Mesodermal cell (in vitro differentiated cells): ENCODE measurements at regions not wholly inside any gene's neighbourhood (a gene's known extent, or its start where the extent isn't known, plus 50 kb on each side); places are given as distances from the start of the nearest gene placed in this dataset.
"Not testable (repeated sequence)": the region's sequence is repeated elsewhere in the genome, so short reads cannot be mapped to it uniquely, and the experiment has no call there.

Experiments used
- H3K27ac ChIP-seq: 2 replicates; pipeline ENCODE4 v1.7.0; 2013; ENCODE audit warnings: mild to moderate bottlenecking, low read depth, low read length, moderate library complexity; ENCODE audit not compliant: severe bottlenecking
- H3K36me3 ChIP-seq: 2 replicates; pipeline ENCODE4 v1.7.1; 2013; ENCODE audit warnings: mild to moderate bottlenecking, low read length, moderate library complexity; ENCODE audit not compliant: control insufficient read depth, insufficient read depth
- H3K4me1 ChIP-seq: one replicate; pipeline ENCODE4 v1.7.1; 2013; ENCODE audit warnings: mild to moderate bottlenecking, low read length; ENCODE audit not compliant: insufficient read depth, control insufficient read depth, poor library complexity, severe bottlenecking
- H3K4me3 ChIP-seq: 2 replicates; pipeline ENCODE4 v1.7.0; 2013; ENCODE audit warnings: low read length, control low read depth, mild to moderate bottlenecking; ENCODE audit not compliant: insufficient read depth, poor library complexity, severe bottlenecking; ENCODE audit errors: extremely low read depth
- H3K9me3 ChIP-seq: 2 replicates; pipeline ENCODE4 v1.7.1; 2013; ENCODE audit warnings: mild to moderate bottlenecking, low read length, moderate library complexity; ENCODE audit not compliant: control insufficient read depth
- WGBS, 2 experiments: methylation state at CpG; one replicate each; pipeline ENCODE4 v1.1.5; 2013; ENCODE audit warnings: missing lambda C conversion rate in 2 of 2; ENCODE audit not compliant: insufficient coverage in 2 of 2; 5-methylcytosine and 5-hydroxymethylcytosine counted together

DNA sequence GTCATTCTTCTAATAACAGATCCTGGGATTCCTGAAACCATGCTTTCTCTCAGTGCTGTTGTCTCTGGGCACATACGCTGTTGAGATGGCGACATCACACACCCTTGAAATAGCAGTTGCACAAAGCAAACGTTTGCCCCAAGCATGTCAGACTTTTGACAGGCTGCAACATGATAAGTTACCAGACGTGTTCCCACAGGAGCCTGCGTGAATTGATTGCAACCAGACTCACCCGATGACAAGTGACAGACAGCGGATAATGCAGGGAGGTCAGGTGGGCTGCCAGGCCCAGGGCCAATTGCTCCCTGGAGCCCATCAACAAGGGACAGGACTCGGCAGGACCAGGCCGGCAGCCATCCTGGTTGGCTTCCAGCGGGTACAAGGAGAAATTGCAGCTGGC, 310.9 kb downstream of the SIPA1L2 start:
- Histone ChIP-seq H3K36me3 (no peaks in the 10 kb centered on the region), H3K9me3 (peaks cover 7% of the 10 kb centered on the region), H3K27ac (peak overlapping the region; percentile 67), H3K4me3 (no peak overlapping the region), H3K4me1 (no peaks in the 10 kb centered on the region)
- 85 to 94% methylated on average over 9 to 10 of the region's 10 CpGs for WGBS, 2 experiments

DNA sequence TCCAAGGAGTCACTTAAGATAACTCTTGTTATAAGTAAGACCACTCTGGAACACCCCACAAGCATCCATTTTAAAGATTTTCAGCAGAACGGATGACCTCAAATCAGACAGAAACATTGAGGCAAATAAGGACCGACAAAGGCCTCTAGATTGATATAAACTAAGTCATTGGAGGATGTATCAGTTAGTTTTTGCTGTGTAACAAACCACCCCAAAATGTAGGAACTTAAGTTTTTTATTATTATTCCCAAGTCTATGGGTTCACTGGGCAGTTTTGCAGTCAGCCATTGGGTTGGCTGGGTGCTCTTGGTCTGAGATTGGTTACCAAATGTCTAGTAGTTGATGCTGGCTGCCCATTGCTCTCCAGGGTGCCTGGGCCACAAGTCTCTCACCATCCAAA, 311.8 kb downstream of the SIPA1L2 start:
- H3K36me3 ChIP-seq = no peaks in the 10 kb centered on the region

GRCh38 chr1:232317350-232317749, 312.6 kb downstream of the SIPA1L2 start:
- no peak overlapping the region for H3K27ac ChIP-seq
- no peaks in the 10 kb centered on the region for H3K36me3 ChIP-seq
- no peak overlapping the region for H3K4me3 ChIP-seq
- no CpG with 5 or more reads among the region's 1 CpG for WGBS, 2 experiments
- no peaks in the 10 kb centered on the region for H3K4me1 ChIP-seq
- peaks cover 10% of the 10 kb centered on the region for H3K9me3 ChIP-seq

More for the DNA sequence above, 311.8 kb downstream of the SIPA1L2 start:
- Histone ChIP-seq H3K9me3 (peaks cover 7% of the 10 kb centered on the region), H3K27ac (no peak overlapping the region), H3K4me3 (no peak overlapping the region), H3K4me1 (no peaks in the 10 kb centered on the region)
- no CpG with 5 or more reads among the region's 2 CpGs for WGBS, 2 experiments

- peaks cover 10% of the 10 kb centered on the region for H3K9me3 ChIP-seq
- no peak overlapping the region for H3K27ac ChIP-seq
- H3K36me3 ChIP-seq = no peaks in the 10 kb centered on the region
- H3K4me3 ChIP-seq = no peak overlapping the region
- no peaks in the 10 kb centered on the region for H3K4me1 ChIP-seq
These were observed 313.1 kb downstream of the SIPA1L2 start for GRCh38 chr1:232316864-232317263.

GRCh38 chr1:232313876-232314275, 316.1 kb downstream of the SIPA1L2 start:
- WGBS, 2 experiments = 94 to 97% methylated on average over 13 to 14 of the region's 15 CpGs
- not testable (repeated sequence) for H3K4me1 ChIP-seq, H3K4me3 ChIP-seq, H3K27ac ChIP-seq, H3K36me3 ChIP-seq
- peaks cover 10% of the 10 kb centered on the region for H3K9me3 ChIP-seq

DNA sequence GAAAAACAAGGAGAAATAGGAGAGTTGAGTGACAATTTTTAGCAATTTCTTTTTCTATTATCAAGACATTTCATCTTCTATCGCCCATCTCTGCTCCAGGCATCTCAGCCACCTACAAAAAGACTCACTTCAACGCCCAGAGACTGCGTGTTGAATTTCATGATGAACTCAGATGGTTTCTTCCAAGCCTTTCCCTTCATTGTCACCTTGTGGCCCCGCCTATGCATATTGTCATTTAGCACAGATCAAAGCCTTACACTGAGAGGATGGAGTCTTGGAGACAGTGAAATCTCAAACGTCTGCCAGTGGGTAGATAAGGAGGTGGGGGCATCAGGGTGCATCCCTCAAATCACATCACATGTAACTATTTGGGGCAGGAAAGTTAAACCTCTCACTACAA, 319.4 kb downstream of the SIPA1L2 start:
- H3K9me3 ChIP-seq = peaks cover 3% of the 10 kb centered on the region
- H3K4me3 ChIP-seq = no peak overlapping the region
- WGBS, 2 experiments = 64 to 67% methylated on average over 3 of the region's 5 CpGs
- no peak overlapping the region for H3K27ac ChIP-seq
- H3K36me3 ChIP-seq = no peaks in the 10 kb centered on the region
- H3K4me1 ChIP-seq = no peaks in the 10 kb centered on the region

GRCh38 chr1:232308616-232309015, 321.3 kb downstream of the SIPA1L2 start:
- no peak overlapping the region for H3K4me3 ChIP-seq
- H3K4me1 ChIP-seq = no peaks in the 10 kb centered on the region
- H3K36me3 ChIP-seq = no peaks in the 10 kb centered on the region
- 73 to 83% methylated on average over 2 to 3 of the region's 3 CpGs for WGBS, 2 experiments
- H3K9me3 ChIP-seq = peaks cover 3% of the 10 kb centered on the region
- no peak overlapping the region for H3K27ac ChIP-seq

DNA sequence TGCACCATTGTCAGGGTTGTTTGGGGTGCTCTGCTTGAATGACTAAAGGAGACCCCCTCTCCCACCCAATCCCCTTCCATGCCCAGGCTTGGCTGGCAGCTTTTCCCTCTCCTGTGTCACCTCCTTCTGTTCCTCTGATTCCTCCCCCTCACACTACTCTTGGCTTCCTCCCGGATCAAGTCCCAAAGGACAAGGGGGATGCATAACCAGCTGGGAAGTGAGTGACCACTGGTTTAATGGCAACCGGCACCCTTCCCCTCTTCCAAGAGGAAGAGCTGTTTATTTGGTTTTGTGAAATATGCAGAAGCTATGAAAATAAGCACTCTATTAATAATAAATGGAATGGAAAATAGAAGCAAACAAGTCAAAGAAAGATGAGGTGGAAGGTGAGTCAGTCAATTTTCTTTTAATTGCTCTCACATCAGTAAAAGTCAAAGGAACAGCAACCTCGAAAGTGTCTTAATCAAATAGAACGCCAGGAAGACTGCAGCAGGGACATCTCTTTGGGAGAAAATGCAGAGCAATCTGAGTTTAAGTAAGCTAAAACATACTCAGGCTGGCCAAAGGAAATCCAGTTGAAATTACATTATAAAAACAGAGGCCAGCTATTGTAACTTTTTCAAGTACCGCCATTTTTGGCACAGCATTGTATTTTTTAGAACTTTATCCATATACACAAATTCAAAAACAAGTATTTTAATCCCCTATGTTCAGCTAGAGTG, 322.5 kb downstream of the SIPA1L2 start:
- Histone ChIP-seq H3K27ac (no peak overlapping the region), H3K4me3 (no peak overlapping the region), H3K9me3 (no peaks in the 10 kb centered on the region), H3K4me1 (no peaks in the 10 kb centered on the region), H3K36me3 (no peaks in the 10 kb centered on the region)
- WGBS, 2 experiments = 89 to 100% methylated on average over 1 to 3 of the region's 5 CpGs

DNA sequence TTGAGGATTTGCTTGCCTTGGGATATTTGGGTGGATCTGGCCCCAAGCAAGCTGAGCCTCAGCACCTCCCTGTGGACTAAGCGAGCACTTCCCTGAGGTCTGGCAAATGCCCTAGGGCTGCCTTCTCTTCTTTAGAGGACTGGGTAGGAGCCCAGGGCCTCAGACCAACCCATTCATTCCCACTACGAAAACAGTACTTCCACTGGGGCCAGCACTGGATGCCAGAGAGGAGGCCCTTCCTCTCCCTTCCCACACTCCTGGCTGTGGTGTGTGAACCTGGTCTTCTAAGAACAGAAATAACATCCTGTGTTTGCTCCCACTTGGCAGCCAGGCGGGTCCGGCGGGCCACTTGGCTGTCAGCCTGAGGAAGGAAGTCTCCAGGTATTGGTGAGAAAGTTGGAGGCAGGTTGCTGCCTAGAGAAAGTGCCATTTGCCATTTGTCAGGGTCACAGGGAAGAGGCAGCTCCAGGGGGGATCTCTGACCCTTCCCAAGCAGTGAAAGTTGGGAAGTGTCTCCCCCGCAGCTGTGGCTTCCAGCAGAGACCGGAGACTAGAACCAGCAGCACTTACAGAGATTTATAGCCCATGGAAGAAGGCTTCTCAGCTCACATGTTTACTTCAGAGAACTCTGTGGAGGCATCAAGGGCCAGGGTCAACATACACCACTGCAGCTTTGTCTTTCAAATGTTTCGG, 323.5 kb downstream of the SIPA1L2 start:
- H3K27ac ChIP-seq = no peak overlapping the region
- no peaks in the 10 kb centered on the region for H3K4me1 ChIP-seq
- 81 to 83% methylated on average over 4 to 5 of the region's 8 CpGs for WGBS, 2 experiments
- H3K36me3 ChIP-seq = no peaks in the 10 kb centered on the region
- no peaks in the 10 kb centered on the region for H3K9me3 ChIP-seq
- no peak overlapping the region for H3K4me3 ChIP-seq

DNA sequence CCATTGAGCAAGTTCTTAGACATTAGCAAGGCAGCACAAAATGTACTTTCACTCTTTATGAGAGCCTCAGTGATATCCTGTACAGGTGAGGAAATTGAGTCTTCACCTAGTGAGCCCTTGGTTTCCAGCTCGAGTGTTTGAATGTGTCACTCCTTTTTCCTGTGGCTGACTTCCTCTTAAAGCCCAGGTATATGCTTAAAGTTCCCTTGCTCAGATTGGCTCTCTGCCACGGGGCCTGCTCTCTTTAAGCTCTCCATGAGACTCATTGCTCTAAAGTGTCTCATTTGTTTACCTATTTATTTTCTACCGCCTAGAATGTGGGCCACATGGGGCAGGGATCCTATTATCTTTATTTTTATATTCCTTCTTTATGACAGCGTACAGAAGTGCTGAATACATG, 324.9 kb downstream of the SIPA1L2 start:
- 82 to 100% methylated on average over 1 to 3 of the region's 4 CpGs for WGBS, 2 experiments
- Histone ChIP-seq H3K4me3 (no peak overlapping the region), H3K36me3 (no peaks in the 10 kb centered on the region), H3K4me1 (no peaks in the 10 kb centered on the region), H3K9me3 (no peaks in the 10 kb centered on the region), H3K27ac (no peak overlapping the region)

DNA sequence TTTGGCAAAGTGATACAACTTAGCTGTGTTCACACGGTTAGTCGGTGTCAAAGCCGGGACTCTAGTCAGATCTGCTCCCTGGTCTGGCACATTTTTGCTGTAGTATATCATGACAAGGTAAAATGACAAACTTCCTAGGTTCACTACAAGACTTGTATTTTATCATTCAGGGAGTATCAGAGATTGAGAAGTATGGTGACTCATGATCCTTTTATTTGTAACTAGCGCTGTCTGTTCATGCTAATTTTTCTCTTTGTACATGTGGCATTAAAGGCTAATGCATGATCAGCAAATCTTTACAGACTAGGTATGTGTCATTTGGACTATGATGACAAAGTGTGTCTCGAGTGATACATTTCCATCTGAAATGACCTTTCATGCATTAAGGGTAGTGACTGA, 326.7 kb downstream of the SIPA1L2 start:
- Histone ChIP-seq H3K9me3 (no peaks in the 10 kb centered on the region), H3K27ac (no peak overlapping the region), H3K36me3 (no peaks in the 10 kb centered on the region), H3K4me1 (no peaks in the 10 kb centered on the region), H3K4me3 (no peak overlapping the region)
- WGBS, 2 experiments = 97 to 100% methylated on average over 1 to 5 of the region's 5 CpGs
